ENCODE measurements at regions not wholly inside any gene's neighbourhood (a gene's known extent, or its start where the extent isn't known, plus 50 kb on each side); places are given as distances from the start of the nearest gene placed in this dataset.

DNA sequence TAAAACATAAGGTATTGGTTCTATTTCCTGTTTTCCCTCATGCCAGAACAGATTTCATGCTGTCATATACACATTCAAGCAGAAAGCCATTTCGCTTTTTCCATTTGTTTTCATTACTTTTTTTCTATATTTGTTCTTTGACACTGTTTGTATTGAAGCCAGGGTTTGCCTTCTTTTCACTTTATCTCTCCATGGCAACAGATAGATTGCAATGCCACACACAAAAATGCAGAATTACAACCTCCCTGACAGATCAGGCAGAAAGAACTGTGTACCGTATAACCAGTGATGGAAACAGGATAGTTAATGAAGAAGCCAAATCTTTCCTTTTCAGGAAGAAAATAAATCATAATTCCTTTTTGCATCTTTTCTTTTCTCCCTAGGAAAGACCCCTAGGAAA is 103.0 kb upstream of the PCGF5 start:
- TF ChIP-seq, protein P1, sequence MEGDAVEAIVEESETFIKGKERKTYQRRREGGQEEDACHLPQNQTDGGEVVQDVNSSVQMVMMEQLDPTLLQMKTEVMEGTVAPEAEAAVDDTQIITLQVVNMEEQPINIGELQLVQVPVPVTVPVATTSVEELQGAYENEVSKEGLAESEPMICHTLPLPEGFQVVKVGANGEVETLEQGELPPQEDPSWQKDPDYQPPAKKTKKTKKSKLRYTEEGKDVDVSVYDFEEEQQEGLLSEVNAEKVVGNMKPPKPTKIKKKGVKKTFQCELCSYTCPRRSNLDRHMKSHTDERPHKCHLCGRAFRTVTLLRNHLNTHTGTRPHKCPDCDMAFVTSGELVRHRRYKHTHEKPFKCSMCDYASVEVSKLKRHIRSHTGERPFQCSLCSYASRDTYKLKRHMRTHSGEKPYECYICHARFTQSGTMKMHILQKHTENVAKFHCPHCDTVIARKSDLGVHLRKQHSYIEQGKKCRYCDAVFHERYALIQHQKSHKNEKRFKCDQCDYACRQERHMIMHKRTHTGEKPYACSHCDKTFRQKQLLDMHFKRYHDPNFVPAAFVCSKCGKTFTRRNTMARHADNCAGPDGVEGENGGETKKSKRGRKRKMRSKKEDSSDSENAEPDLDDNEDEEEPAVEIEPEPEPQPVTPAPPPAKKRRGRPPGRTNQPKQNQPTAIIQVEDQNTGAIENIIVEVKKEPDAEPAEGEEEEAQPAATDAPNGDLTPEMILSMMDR (IDR thresholded peaks at IDR 0.05 in 8 of 11, conservative IDR thresholded peaks at IDR 0.05 in 3 of 11) = no peak
- TF ChIP-seq POLR2A (IDR thresholded peaks at IDR 0.05) = no peak
